HEK293 (cell line): ENCODE measurements at regions not wholly inside any gene's neighbourhood (a gene's known extent, or its start where the extent isn't known, plus 50 kb on each side); places are given as distances from the start of the nearest gene placed in this dataset.

Experiments used
- GLI4 ChIP-seq: fragments of 450-650 bp; formaldehyde crosslinking; IDR thresholded peaks from 2 replicates; pipeline ENCODE4 v1.5.1; 2016; ENCODE audit warnings: missing biosample characterization, missing genetic modification characterization
- KLF16 ChIP-seq: fragments of 450-650 bp; formaldehyde crosslinking; IDR thresholded peaks from 2 replicates; pipeline ENCODE4 v1.5.1; 2017; ENCODE audit warnings: missing biosample characterization, missing genetic modification characterization
- YY1 ChIP-seq: fragments of 450-650 bp; formaldehyde crosslinking; IDR thresholded peaks from 2 replicates; pipeline ENCODE4 v1.5.1; 2018; ENCODE audit warnings: missing biosample characterization, missing genetic modification characterization
- ZNF24 ChIP-seq: fragments of 450-650 bp; formaldehyde crosslinking; IDR thresholded peaks from 2 replicates; pipeline ENCODE4 v1.5.1; 2016; ENCODE audit warnings: missing biosample characterization, missing genetic modification characterization
- ZNF791 ChIP-seq: fragments of 450-650 bp; formaldehyde crosslinking; IDR thresholded peaks from 2 replicates; pipeline ENCODE4 v1.5.1; 2016; ENCODE audit warnings: missing biosample characterization, missing genetic modification characterization
- TF ChIP-seq, protein P1 (sequence below): fragments of 450-650 bp; formaldehyde crosslinking; IDR thresholded peaks from 2 replicates; pipeline ENCODE4 v1.5.1; 2016; ENCODE audit warnings: missing biosample characterization, missing genetic modification characterization
- TF ChIP-seq, protein P2 (sequence below): IDR thresholded peaks from 2 replicates; pipeline ENCODE4 v1.6.1; 2011; ENCODE audit warnings: mild to moderate bottlenecking, low read depth, low read length, borderline replicate concordance

DNA sequence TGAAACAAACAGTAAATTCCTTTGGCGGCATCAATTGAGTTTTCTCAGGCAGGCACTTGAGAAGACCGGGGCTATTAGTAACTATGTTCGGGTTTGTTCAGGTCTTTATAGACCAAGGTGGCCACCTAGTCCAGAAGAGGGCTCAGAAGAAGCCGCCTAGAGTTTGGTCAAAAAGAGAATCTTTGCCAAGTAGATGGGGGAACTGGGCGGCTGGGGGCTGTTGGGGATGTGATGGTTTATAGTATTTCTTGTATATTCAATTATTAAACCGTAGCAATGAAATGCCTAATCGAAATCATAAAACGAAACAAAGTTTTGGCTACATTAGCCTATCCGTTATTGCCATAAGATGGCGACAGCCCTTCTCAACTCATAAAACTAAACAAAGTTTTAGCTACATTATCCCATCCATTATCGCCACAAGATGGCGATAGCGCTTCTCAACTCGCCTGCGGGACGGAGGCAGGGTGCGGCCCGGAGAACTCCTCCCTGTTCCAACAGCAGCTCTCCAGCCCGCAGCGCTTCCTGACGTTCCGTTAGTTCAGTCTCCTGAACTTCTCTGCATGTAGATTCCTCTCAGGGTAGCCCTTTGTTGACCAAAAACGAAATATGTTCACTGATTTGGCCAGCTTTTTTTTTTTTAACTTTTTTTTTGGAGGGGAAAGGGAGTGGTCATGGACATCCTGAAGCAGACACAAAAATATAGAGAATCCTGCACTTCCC is 120.5 kb upstream of the PRSS16 start:
- TF ChIP-seq ZNF791 (no peak), YY1 (tag by site-specific recombination) (peak; percentile 63; the same call in 1 of the 2 replicates), KLF16 (tag by site-specific recombination) (no peak), GLI4 (tag by site-specific recombination) (no peak), ZNF24 (tag by site-specific recombination) (no peak)
- TF ChIP-seq, protein P1, sequence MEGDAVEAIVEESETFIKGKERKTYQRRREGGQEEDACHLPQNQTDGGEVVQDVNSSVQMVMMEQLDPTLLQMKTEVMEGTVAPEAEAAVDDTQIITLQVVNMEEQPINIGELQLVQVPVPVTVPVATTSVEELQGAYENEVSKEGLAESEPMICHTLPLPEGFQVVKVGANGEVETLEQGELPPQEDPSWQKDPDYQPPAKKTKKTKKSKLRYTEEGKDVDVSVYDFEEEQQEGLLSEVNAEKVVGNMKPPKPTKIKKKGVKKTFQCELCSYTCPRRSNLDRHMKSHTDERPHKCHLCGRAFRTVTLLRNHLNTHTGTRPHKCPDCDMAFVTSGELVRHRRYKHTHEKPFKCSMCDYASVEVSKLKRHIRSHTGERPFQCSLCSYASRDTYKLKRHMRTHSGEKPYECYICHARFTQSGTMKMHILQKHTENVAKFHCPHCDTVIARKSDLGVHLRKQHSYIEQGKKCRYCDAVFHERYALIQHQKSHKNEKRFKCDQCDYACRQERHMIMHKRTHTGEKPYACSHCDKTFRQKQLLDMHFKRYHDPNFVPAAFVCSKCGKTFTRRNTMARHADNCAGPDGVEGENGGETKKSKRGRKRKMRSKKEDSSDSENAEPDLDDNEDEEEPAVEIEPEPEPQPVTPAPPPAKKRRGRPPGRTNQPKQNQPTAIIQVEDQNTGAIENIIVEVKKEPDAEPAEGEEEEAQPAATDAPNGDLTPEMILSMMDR: peak; percentile 91
- TF ChIP-seq, protein P2, sequence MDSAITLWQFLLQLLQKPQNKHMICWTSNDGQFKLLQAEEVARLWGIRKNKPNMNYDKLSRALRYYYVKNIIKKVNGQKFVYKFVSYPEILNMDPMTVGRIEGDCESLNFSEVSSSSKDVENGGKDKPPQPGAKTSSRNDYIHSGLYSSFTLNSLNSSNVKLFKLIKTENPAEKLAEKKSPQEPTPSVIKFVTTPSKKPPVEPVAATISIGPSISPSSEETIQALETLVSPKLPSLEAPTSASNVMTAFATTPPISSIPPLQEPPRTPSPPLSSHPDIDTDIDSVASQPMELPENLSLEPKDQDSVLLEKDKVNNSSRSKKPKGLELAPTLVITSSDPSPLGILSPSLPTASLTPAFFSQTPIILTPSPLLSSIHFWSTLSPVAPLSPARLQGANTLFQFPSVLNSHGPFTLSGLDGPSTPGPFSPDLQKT: no peak
